HepG2 (cell line): ENCODE measurements at regions not wholly inside any gene's neighbourhood (a gene's known extent, or its start where the extent isn't known, plus 50 kb on each side); places are given as distances from the start of the nearest gene placed in this dataset.

ENCODE experiments used
- KAT8 ChIP-seq: IDR thresholded peaks from 2 replicates; pipeline ENCODE4 v1.6.1; 2016; ENCODE audit warnings: missing genetic modification reagents, missing compliant biosample characterization
- NR2F1 ChIP-seq, 2 experiments: fragments of 450-650 bp in 1 of 2; formaldehyde crosslinking in 1 of 2; IDR thresholded peaks; 2 replicates each; pipeline versions ENCODE4 v1.5.0 to v1.6.1; 2016 to 2020; ENCODE audit warnings: mild to moderate bottlenecking in 1 of 2, missing compliant biosample characterization in 1 of 2, missing genetic modification reagents in 1 of 2, moderate library complexity in 1 of 2
- SAP130 ChIP-seq: IDR thresholded peaks from 2 replicates; pipeline ENCODE4 v1.6.1; 2016; ENCODE audit warnings: low read depth
- TF ChIP-seq, protein P1 (sequence below): IDR thresholded peaks from 2 replicates; pipeline ENCODE4 v1.4.0; 2020; ENCODE audit warnings: mild to moderate bottlenecking, missing genetic modification reagents
- TF ChIP-seq, protein P2 (sequence below), 2 experiments: IDR thresholded peaks; 2 replicates each; pipeline ENCODE4 v1.6.1; 2011 to 2012; ENCODE audit warnings: low read length in 2 of 2, borderline replicate concordance in 1 of 2, low read depth in 1 of 2, mild to moderate bottlenecking in 1 of 2, moderate library complexity in 1 of 2
- TF ChIP-seq, protein P3 (sequence below): sonication (generic); formaldehyde crosslinking; IDR thresholded peaks from 2 replicates; pipeline ENCODE4 v1.5.0; 2020; ENCODE audit warnings: mild to moderate bottlenecking, missing genetic modification reagents
- TF ChIP-seq, protein P4 (sequence below): sonication (generic); formaldehyde crosslinking; IDR thresholded peaks from 2 replicates; pipeline ENCODE4 v1.4.0; 2020; ENCODE audit warnings: missing genetic modification reagents, borderline replicate concordance

DNA sequence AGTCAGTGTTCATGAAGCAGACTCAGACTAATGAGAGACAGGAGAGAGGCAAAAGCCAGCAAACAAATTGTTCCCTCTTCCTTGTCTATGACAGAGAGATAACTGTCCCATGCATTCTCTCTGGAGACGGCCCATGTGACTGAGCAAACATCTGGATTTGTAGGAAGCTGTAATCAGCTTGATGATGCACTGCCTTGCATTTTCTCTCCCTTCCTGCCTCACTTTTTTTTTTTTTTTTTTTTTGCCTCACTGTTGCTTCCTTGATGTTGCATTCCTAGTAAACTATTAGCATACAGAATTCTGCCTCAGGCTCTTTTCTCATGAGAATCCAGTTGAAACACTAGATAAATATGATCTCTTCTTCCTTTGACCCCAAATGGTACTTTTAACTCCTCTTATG is 134.5 kb downstream of the HHIPL2 start (continued):
- TF ChIP-seq, protein P1, sequence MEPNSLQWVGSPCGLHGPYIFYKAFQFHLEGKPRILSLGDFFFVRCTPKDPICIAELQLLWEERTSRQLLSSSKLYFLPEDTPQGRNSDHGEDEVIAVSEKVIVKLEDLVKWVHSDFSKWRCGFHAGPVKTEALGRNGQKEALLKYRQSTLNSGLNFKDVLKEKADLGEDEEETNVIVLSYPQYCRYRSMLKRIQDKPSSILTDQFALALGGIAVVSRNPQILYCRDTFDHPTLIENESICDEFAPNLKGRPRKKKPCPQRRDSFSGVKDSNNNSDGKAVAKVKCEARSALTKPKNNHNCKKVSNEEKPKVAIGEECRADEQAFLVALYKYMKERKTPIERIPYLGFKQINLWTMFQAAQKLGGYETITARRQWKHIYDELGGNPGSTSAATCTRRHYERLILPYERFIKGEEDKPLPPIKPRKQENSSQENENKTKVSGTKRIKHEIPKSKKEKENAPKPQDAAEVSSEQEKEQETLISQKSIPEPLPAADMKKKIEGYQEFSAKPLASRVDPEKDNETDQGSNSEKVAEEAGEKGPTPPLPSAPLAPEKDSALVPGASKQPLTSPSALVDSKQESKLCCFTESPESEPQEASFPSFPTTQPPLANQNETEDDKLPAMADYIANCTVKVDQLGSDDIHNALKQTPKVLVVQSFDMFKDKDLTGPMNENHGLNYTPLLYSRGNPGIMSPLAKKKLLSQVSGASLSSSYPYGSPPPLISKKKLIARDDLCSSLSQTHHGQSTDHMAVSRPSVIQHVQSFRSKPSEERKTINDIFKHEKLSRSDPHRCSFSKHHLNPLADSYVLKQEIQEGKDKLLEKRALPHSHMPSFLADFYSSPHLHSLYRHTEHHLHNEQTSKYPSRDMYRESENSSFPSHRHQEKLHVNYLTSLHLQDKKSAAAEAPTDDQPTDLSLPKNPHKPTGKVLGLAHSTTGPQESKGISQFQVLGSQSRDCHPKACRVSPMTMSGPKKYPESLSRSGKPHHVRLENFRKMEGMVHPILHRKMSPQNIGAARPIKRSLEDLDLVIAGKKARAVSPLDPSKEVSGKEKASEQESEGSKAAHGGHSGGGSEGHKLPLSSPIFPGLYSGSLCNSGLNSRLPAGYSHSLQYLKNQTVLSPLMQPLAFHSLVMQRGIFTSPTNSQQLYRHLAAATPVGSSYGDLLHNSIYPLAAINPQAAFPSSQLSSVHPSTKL (CRISPR knock-in tag): no peak
- TF ChIP-seq, protein P2, sequence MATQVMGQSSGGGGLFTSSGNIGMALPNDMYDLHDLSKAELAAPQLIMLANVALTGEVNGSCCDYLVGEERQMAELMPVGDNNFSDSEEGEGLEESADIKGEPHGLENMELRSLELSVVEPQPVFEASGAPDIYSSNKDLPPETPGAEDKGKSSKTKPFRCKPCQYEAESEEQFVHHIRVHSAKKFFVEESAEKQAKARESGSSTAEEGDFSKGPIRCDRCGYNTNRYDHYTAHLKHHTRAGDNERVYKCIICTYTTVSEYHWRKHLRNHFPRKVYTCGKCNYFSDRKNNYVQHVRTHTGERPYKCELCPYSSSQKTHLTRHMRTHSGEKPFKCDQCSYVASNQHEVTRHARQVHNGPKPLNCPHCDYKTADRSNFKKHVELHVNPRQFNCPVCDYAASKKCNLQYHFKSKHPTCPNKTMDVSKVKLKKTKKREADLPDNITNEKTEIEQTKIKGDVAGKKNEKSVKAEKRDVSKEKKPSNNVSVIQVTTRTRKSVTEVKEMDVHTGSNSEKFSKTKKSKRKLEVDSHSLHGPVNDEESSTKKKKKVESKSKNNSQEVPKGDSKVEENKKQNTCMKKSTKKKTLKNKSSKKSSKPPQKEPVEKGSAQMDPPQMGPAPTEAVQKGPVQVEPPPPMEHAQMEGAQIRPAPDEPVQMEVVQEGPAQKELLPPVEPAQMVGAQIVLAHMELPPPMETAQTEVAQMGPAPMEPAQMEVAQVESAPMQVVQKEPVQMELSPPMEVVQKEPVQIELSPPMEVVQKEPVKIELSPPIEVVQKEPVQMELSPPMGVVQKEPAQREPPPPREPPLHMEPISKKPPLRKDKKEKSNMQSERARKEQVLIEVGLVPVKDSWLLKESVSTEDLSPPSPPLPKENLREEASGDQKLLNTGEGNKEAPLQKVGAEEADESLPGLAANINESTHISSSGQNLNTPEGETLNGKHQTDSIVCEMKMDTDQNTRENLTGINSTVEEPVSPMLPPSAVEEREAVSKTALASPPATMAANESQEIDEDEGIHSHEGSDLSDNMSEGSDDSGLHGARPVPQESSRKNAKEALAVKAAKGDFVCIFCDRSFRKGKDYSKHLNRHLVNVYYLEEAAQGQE (IDR thresholded peaks at IDR 0.05; ENCODE audit: borderline replicate concordance in 1 of 2, low read depth in 1 of 2, low read length in 2 of 2): no peak
- no peak for TF ChIP-seq SAP130
- no peak for TF ChIP-seq NR2F1 (CRISPR knock-in tag; IDR thresholded peaks at IDR 0.05)
- TF ChIP-seq, protein P3, sequence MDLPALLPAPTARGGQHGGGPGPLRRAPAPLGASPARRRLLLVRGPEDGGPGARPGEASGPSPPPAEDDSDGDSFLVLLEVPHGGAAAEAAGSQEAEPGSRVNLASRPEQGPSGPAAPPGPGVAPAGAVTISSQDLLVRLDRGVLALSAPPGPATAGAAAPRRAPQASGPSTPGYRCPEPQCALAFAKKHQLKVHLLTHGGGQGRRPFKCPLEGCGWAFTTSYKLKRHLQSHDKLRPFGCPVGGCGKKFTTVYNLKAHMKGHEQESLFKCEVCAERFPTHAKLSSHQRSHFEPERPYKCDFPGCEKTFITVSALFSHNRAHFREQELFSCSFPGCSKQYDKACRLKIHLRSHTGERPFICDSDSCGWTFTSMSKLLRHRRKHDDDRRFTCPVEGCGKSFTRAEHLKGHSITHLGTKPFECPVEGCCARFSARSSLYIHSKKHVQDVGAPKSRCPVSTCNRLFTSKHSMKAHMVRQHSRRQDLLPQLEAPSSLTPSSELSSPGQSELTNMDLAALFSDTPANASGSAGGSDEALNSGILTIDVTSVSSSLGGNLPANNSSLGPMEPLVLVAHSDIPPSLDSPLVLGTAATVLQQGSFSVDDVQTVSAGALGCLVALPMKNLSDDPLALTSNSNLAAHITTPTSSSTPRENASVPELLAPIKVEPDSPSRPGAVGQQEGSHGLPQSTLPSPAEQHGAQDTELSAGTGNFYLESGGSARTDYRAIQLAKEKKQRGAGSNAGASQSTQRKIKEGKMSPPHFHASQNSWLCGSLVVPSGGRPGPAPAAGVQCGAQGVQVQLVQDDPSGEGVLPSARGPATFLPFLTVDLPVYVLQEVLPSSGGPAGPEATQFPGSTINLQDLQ (CRISPR knock-in tag): no peak
- TF ChIP-seq, protein P4, sequence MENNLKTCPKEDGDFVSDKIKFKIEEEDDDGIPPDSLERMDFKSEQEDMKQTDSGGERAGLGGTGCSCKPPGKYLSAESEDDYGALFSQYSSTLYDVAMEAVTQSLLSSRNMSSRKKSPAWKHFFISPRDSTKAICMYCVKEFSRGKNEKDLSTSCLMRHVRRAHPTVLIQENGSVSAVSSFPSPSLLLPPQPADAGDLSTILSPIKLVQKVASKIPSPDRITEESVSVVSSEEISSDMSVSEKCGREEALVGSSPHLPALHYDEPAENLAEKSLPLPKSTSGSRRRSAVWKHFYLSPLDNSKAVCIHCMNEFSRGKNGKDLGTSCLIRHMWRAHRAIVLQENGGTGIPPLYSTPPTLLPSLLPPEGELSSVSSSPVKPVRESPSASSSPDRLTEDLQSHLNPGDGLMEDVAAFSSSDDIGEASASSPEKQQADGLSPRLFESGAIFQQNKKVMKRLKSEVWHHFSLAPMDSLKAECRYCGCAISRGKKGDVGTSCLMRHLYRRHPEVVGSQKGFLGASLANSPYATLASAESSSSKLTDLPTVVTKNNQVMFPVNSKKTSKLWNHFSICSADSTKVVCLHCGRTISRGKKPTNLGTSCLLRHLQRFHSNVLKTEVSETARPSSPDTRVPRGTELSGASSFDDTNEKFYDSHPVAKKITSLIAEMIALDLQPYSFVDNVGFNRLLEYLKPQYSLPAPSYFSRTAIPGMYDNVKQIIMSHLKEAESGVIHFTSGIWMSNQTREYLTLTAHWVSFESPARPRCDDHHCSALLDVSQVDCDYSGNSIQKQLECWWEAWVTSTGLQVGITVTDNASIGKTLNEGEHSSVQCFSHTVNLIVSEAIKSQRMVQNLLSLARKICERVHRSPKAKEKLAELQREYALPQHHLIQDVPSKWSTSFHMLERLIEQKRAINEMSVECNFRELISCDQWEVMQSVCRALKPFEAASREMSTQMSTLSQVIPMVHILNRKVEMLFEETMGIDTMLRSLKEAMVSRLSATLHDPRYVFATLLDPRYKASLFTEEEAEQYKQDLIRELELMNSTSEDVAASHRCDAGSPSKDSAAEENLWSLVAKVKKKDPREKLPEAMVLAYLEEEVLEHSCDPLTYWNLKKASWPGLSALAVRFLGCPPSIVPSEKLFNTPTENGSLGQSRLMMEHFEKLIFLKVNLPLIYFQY: no peak
- TF ChIP-seq KAT8 (CRISPR knock-in tag): no peak
